GM18861 (cell line): ENCODE measurements at regions not wholly inside any gene's neighbourhood (a gene's known extent, or its start where the extent isn't known, plus 50 kb on each side); places are given as distances from the start of the nearest gene placed in this dataset.

Source experiments
- ATAC-seq: cut with Tn5 transposase; IDR thresholded peaks from one replicate; pipeline ENCODE4 v1.9.1; 2021; ENCODE audit not compliant: unreplicated experiment

DNA sequence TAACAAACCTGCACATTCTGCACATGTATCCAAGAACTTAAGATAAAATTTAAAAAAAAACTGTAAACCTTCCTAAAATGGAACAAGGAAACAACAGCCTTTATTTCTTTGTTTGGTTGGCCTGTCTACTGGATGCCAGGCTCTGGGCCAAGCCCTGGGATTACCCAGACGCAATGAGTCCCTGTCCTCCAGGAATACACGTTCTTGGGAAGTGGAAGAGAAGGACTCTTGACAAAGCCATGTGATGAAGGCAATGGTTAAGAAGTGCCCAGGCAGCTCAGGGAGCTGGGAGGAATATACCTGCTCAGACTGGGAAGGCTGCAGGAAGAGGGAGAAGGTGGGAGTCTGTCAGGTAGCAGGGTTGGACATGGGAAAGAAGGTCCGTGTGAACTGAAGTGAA is 115.4 kb downstream of the AXIN2 start:
- no peak for ATAC-seq

DNA sequence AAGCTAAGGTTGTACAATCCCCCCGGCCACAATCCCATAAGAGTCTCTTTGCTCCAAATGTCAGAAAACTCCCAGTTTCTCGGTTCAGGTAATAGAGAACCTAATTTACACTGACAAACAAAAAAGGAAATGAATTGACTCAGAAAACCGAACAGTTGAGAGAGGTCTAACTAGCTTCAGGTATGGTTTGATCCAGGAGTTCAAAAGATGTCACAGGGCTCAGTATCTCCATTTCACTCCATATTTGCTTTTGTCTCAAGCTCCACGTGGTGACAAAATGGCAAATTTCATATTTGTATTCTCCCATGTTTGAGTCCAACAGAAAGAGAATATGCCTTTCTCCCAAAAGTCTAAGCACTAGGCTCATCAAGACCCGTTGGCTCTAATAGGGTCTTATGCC is 117.4 kb downstream of the AXIN2 start:
- ATAC-seq: no peak

DNA sequence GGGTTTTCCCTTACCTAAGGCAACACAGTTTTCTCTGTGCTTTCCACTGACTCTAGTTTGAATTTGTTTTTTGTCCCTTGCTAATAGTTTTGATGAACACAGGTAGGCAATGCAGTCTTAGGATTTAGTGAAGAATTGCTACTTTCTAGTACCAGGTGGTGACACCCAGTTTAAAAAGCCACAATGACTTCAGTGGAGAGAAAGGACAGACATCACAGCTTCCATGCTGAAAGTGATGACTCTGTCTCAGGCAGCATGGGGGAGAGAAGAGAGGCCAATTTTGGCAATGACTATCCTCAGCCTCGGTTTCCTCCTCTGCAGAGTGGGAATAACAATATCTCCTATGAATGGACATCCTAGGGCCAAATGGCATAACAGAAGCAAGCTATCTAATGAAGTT is 118.8 kb downstream of the AXIN2 start:
- ATAC-seq: no peak

DNA sequence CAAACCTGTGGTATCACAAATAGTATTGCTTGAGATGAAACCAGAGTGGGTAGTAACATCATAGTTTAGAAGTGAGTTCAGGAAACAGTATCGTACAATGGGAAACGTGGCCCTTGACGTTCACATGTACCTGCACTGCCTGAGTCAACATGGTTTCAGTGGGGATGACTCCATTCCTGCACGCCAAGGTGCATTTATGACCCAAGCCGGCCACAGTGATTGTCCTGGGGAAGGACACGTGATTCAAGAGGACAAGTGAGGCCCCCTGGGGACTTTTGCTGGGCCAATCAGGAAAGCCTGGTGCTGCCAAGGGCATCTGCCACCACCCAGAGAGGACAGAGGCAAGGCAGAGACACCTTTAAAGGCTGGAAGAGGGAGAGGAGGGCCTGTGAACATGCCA is 119.2 kb downstream of the AXIN2 start:
- no peak for ATAC-seq

DNA sequence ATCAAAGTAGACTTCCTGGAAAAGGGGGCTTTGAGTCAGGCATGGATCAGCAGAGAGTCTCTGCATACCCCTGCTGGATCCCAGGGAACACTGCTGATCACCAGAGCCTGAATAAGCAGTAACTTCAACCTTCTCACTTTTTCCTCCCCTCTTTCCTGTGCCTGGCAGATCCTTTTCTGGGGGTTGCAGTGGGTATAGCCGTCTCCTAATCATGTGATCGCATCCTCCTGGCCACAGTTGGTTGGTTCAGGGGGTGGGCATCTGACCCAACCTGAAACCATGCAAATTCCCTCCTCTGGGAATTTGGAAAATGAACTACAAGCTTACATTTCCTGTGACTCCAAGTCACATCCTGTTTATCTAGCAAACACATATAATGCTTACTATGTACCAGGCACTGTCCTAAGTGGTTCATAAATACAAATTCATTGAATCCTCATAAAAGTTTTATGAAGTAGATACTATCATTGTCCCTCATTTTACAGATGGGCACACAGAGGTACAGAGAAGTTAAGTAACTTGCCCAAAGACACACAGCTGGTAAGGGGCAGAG is 120.3 kb downstream of the AXIN2 start:
- no peak for ATAC-seq

DNA sequence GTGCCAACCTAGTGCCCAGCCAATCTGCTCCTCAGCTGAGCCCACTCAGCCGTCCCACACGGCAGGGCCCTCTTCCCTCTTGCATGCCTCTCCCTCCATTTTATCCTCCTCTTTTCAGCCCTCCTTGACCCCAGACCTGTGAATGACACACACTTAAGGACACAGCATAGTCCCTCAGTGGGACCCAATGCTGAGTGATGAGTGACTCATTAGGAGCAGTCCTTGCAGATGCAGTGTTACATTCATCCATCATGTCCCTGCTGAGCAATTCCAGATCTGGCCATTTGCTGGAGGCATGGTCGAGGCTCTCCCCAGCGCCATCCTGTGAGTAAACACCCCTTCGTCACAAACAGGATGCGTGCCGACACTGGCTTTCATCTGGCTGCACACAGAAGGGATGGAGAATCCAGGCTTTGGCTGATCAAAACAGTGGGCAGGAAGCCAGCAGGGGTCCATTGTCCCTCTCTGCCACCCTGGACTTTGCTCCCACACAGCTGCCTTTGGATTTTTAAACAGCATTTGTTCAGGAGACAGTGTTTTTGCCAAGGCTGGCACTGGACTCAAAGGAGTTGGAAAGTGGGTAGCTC is 122.6 kb downstream of the AXIN2 start:
- ATAC-seq: no peak

DNA sequence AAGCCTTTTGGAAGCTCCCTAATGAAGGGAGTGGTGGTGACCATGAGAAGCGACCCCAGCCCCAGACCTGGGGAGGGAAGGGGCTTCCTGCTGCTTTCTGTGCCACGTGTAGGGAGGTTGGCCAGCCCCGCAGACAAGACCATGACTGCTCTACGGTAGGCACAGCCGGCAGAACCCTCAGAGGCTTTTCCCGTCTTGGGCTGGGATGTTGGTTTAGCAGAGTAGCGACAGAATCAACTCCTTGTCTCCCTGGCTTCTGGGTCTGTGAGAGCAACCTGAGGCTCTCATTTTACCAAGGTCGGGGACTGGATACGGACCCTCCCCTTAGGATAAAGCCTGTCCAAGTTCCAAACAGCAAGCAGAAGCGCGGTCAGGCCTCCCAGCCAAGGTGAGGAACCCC is 123.3 kb downstream of the AXIN2 start:
- ATAC-seq: no peak

DNA sequence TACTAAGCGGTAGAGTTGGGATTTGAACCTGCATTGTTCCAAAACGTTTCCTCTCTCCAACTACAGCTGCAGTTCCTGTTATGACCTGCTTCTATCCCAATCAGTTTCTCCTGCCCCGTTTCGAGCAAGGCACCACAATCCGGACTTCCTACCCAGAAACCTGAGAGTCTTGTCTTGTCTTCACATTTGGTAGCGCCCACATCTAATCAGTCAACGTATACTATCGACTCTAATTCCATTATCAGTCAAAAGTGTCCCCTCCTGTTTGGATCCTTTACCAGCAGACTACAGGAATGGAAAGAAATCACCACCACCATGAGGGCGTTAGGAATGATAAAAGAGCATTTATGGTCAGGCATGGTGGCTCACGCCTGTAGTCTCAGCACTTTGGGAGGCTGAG is 124.6 kb downstream of the AXIN2 start:
- no peak for ATAC-seq

DNA sequence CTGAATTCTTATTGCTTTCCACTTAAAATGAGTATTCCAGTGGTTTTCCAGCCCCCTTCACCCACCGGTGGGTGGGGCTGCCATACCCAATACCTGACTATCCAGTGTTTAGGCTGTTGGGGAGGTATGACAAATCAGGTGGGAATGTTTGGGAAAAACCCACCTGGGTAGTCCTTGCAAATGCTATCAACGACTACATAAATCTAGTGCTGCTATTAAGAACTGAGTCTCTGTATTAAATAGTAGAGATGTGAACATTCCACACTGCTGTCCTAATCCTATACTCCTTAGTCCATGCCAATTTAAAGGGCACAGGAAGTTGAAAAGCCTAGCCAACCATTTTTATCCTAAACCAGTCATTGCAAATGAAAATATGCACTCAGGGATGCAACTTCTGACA is 126.6 kb downstream of the AXIN2 start:
- ATAC-seq: no peak

DNA sequence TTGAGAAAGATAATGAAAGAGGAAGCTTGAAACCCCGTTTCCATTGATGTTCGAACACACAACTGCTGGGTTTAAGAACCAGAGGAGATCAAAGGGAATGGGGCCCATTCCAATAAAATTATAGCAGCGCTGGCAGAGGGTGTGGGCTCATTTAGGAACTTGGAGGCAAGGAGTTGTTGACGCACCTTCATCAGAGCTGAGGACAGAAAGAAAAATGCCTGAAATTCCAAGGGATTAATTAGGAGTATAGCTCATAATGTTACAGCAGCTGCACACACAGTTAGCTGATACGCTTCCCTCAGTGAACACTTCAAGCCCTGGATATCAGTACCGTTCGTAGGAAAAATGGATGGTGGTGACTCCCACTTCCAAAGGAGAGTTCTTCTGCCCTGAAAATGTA is 127.2 kb downstream of the AXIN2 start:
- no peak for ATAC-seq

DNA sequence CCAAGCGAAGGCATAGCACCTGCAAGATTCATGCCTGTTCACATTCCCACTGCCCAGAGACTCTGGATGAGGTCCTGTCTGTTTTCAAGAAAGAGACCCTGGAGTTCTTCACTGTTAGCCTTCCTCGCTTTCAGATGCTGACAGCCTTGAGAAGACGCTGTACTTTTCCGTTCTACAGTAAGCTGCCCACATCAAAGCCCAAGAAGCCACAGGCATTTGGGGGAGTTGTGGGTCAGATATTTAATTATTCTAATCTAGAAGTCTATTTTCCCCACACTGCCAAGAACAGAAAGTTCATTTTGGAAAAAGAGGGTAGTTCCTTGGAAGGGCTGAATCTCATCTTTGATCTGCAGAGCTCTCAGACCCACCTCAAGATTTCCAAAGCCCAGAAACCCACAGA is 127.9 kb downstream of the AXIN2 start:
- no peak for ATAC-seq

DNA sequence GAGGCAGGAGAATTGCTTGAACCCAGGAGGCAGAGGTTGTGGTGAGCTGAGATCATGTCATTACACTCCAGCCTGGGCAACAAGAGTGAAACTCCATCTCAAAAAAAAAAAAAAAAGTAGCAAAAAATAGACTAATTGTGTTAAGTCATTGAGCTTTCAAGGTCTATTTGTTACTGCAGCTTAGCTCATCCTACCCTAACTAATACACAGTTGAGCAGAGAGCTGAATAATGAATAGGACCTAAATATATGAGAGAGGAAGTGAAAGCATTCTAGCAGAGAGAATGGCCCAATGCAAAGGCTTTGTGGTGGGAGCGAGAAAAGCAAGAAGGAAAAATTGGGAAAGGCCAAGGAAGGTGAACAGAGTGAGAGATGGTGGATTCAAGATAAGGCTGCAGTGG is 128.3 kb downstream of the AXIN2 start:
- ATAC-seq: no peak

DNA sequence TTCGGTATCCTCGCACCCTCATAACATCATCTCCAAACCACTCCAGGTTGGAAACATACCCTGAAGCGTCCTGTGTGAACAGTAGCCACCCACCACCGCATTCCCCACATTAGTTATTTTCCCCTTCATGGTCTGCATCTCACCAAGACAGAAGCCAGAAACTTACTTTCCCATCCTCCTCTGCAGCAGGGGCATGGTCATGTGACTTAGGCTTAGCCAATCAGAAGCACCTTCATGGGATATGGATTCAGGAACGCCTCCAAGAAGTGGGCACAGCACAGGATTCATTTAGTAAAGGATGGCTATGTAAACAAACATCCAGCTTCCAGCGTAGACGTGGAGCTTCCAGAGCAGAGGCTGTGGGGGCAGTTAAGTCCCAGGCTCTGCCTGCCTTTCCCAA is 130.3 kb downstream of the AXIN2 start:
- ATAC-seq: no peak

DNA sequence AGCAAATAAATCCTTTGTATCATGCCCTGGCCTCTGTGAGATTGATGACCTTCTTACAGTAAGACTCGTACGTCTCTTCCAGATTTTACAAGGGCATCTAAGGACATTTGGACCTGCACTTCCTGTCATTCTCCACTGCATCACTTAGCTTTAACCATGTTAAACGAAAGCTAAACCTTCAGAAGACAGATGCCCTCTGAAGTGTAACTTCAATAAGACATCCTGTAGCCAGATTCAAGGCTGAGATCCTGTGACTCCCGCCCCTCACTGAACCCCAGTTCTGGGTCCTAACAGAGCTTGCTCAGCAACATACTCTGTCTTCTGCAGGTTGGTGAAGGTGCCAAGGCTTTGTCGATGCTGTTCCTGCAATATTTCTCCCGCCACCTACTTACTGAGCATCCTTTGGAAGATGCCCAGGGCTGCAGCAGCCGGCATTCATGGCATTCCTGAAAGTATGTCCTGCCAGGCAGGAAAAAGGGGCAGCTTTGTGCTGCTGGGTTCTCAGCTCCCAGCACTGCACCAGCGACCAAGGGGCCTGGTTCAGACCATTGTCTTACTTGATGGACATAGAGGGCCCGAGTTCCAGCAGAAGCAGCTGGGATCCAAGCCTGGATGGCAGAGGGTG is 131.1 kb downstream of the AXIN2 start:
- no peak for ATAC-seq

DNA sequence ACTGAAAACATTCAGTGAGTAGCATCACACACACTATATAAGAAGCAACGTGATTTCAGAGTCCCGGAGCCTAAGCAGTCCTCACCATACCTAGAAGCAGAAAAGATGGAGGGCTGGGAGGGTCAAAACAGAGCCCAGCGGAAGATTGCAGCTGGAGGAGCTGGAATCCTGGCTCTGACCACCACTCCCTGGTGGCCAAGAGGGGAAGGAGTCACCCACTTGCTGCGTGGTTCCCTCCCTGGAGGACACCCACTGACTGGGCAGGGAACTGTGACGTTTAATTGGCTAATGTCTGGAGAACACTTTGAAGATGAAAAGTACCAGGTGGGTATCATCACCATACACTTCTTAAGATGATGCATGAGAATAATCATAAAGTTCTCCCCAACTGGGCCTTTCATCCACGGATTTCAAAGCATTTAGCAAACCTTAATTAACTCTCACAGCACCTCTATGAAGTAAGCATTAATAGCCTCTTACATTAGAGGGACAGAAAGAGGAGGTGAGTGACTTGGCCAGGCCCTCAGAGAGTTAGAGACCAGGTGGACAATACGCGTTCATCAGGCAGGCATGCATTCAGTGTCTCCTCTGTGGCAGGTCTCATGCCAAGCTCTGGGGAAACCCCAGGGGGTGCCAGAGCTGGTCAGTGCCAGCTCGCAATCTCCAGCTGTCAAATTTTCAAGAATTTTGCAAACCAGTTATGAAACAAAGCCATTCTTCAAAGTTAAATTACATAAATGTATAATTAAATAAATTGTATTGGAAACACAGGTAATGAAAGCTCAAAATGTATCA is 137.9 kb downstream of the AXIN2 start:
- no peak for ATAC-seq

DNA sequence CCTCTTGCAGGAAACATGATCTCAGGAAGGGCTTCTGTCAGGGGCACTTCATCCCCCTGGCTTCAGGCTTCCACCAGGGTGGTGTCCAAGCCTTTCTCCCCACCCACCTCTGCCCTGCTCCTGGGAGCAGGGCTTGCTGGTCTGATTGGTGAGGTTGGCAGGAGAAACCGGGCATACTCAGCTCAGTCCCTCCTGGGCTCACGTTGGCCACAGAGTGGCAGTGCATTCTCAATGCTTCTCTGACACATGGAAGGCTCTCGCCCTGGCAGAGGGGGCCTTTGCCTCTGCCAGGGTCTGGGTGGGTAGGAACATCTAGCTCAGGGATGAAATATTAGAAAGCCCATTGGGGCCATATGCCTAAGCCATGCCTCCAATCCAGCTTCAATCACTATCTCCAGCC is 142.8 kb downstream of the AXIN2 start:
- ATAC-seq: no peak

DNA sequence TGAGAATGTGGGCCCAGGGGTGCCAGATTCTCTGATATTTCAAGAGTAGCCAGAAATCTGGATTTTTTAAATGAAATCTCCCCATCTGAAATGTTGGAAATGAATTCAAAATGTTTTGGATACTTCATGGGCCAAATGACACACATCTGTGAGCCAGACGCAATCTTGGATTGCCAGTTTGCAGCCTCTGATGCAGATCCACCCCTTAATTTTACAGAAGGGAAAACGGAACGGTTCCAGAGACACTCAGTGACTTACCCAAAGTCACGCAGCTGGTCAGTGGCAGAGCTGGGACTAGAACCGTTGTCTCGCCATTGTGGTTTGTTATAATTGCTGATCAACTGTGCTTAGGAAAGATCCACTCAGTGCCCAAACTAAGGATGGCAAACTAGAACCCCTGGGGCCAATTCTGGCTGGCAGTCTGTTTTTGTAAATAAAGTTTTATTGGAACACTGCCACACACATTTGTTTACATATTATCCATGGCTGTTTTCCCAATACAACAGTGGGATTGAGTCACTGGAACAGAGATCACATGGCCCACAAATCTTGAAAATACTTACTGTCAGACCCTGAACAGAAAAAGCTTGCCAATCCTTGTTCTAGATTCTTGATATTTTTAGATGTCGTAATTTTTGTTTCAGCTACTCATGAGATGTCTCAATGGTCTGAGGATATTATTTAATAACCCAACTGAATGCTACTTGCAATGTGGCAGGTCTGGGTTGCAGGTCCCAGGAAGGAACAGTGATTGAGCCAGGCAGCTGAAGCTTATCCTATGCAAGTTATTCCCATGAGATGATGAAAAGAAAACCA is 143.8 kb downstream of the AXIN2 start:
- no peak for ATAC-seq

DNA sequence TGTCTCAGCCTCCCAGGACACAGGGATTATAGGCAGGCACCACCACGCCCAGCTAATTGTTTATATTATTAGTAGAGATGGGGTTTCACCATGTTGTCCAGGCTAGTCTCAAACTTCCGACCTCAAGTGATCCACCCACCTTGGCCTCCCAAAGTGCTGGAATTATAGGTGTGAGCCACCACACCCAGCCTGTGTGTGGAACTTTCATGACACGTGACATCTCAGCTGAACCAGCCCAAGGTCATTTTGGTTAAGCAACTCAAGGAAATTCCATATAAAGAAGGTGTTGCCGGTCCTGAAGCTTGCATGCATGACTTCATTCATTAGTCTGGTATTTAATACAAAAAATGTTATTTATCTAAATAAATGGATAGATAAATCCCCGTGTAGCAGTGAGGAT is 145.5 kb downstream of the AXIN2 start:
- ATAC-seq: no peak

DNA sequence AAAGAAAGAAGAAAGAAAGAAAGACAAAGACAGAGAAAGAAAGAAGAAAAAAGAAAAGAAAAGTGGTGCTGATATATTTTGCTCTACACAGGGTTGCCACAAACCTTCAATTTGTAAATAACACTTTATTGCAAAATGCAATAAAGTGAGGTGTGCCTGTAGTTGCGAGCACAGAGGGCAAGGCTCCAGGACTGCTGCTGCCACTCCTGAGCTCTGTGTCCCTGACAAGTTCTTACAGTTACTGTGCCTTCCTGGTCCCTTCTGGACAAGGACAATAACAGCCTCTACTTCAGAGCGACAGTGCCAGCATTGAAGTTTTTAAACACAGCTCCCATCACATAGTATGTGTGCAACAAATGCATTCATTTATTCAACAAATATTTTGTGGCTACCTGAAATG is 148.1 kb downstream of the AXIN2 start:
- no peak for ATAC-seq

DNA sequence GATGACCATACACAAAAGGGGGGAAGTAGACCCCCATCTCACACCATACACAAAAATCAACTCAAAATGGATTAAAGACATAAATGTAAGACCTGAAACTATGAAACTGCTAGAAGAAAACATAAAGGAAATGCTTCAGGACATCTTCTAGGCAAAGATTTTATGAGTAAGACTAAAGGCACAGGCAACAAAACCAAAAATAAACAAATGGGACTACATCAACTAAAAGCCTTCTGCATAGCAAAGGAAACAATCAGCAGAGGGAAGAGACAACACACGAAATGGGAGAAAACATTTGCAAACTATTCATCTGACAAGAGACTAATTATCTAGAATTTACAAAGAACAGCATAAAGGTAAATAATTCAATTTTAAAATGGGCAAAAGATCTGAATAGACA is 152.1 kb downstream of the AXIN2 start:
- ATAC-seq: no peak

DNA sequence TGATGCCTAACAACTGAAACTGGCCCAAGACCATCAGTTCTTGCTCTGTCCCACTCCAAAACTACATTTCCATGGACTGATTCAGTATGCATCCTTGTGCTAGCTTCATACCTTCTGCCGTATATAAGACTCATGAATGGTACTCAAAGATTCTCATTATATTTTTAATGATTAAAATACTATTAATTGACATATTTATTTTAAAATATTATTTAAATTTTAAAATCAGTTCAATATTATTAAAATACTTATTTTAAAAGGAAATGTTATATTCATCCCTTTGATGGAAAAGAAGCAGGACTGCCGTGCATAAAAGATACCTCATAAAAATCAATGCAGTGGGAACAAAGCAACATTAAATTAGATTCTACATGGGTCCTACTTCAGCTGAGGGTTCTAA is 153.4 kb downstream of the AXIN2 start:
- no peak for ATAC-seq
